WI38 (cell line): ENCODE measurements at regions not wholly inside any gene's neighbourhood (a gene's known extent, or its start where the extent isn't known, plus 50 kb on each side); places are given as distances from the start of the nearest gene placed in this dataset.
A peak's percentile ranks its signal among the peaks of the same experiment; 100 is the strongest.

Source experiments
- H3K4me3 ChIP-seq: 2 replicates; pipeline ENCODE4 v1.5.1; 2011; ENCODE audit warnings: low read depth, mild to moderate bottlenecking, control low read depth, low read length
- TF ChIP-seq, protein P1 (sequence below): IDR thresholded peaks from 2 replicates; pipeline ENCODE4 v1.5.1; 2012; ENCODE audit warnings: low read depth, mild to moderate bottlenecking, control low read depth, low read length

- H3K4me3 ChIP-seq: no peak overlapping the region
- TF ChIP-seq, protein P1, sequence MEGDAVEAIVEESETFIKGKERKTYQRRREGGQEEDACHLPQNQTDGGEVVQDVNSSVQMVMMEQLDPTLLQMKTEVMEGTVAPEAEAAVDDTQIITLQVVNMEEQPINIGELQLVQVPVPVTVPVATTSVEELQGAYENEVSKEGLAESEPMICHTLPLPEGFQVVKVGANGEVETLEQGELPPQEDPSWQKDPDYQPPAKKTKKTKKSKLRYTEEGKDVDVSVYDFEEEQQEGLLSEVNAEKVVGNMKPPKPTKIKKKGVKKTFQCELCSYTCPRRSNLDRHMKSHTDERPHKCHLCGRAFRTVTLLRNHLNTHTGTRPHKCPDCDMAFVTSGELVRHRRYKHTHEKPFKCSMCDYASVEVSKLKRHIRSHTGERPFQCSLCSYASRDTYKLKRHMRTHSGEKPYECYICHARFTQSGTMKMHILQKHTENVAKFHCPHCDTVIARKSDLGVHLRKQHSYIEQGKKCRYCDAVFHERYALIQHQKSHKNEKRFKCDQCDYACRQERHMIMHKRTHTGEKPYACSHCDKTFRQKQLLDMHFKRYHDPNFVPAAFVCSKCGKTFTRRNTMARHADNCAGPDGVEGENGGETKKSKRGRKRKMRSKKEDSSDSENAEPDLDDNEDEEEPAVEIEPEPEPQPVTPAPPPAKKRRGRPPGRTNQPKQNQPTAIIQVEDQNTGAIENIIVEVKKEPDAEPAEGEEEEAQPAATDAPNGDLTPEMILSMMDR: no peak
Observed at GRCh38 chr6:156174031-156174890, 602.9 kb upstream of the ARID1B start.

DNA sequence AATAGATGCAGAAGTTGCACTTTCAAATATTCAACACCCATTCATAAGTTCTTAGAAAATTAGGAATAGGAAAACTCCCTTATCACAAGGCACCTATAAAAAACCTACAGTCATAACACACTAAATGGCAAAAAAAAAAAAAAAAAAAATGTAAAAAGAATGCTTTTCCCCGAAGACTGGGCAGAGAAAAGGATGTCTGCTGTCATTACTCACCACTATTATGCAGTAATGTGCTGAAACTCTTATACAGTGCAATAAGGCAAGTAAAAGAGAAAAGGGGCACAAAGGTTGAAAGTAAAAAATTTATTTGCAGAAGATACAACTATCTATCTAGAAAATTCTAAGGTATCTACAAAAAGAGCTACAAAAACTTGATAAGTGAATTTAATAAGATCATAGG lies 607.8 kb upstream of the ARID1B start:
- H3K4me3 ChIP-seq: no peak overlapping the region
- TF ChIP-seq, protein P1: no peak

- peak overlapping the region; percentile 38 for H3K4me3 ChIP-seq
- TF ChIP-seq, protein P1: no peak
Observed at GRCh38 chr6:156167625-156168071, 609.5 kb upstream of the ARID1B start.

DNA sequence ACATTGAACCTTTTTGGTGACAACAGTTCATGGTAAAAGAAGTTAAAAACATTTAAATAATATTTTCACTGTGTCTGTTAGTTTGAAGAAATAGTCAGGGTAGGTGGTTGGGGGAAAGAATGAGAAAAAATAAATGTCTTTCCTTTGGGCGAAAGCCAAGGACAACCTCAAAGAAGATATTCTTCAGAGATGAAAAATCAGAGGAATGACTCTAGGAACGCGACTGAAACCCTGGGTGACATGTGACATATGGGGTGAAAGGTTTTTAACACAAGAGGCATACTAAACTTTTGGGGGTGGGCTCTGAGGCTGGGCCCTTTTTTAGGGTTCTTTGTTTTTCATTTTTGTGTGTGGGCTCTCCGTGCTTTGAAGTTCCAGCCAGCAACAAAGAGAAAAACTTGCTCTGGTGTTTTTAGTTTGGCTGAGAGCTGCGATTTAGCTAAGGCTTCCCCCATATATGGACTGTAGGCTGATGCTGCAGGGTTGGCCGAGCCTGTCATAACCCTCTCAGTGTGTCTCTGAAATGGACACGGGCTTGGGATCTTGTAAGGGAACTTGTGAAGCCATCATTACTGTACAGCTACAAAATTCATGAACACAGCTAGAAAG lies 610.1 kb upstream of the ARID1B start:
- TF ChIP-seq, protein P1: no peak
- H3K4me3 ChIP-seq: peak overlapping the region; percentile 38

GRCh38 chr6:156166093-156166492 lies 611.1 kb upstream of the ARID1B start:
- H3K4me3 ChIP-seq: no peak overlapping the region
- TF ChIP-seq, protein P1: no peak

DNA sequence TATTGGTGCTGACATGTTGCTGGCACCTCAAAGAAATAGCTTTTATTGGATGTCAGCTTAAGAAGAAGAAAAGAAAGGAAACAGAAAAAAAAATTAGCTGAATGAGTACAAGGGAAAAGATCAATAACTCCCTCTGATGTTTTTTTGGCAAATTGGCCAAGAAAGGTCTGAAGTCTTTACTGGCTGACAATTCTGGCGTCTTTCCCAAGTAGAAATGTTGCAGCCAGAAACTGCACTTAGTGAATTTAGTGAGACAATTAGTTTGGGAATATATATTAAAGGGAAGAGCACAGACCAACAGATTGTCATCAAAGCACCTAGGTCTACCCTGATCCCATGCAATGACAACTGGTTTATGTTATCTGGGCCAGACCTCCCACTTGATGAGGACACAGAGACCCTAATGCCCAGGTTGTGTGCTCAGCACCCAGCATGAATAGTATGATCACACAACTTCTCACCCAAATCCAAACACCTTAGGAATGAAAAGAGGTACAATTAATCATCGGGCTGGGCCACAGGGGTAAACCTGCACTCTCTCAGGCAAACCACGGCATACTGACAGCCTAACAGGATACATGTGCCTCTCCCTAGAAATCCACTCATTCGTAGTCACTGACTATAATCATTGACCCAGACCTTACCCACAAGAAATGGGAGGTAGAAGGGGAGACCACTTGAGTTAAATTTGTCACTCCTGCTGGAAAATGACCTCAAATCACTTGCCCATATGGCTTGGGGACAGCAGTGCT lies 612.3 kb upstream of the ARID1B start:
- TF ChIP-seq, protein P1: no peak
- H3K4me3 ChIP-seq: no peak overlapping the region

GRCh38 chr6:156163311-156163710 lies 613.9 kb upstream of the ARID1B start:
- no peak overlapping the region for H3K4me3 ChIP-seq
- TF ChIP-seq, protein P1: no peak
